NCI-H1436 (cell line): ENCODE measurements at regions not wholly inside any gene's neighbourhood (a gene's known extent, or its start where the extent isn't known, plus 50 kb on each side); places are given as distances from the start of the nearest gene placed in this dataset.

ENCODE experiments used
- DNase-seq: peaks from one replicate; lab custom pipeline; 2025; lab: John Stamatoyannopoulos, UW

GRCh38 chr3:162014284-162014683 lies 517.7 kb downstream of the OTOL1 start:
- DNase-seq, result no peak

- no peak for DNase-seq
Observed at GRCh38 chr3:162015856-162016255, 519.2 kb downstream of the OTOL1 start.

- DNase-seq, result no peak
Observed at GRCh38 chr3:162019817-162020216, 523.2 kb downstream of the OTOL1 start.

- no peak for DNase-seq
Observed at GRCh38 chr3:162021206-162021605, 524.6 kb downstream of the OTOL1 start.

GRCh38 chr3:162022911-162023310 lies 526.3 kb downstream of the OTOL1 start:
- no peak for DNase-seq

GRCh38 chr3:162029736-162030135 lies 533.1 kb downstream of the OTOL1 start:
- DNase-seq, result no peak

- DNase-seq, result no peak
Observed at GRCh38 chr3:162034368-162034767, 537.8 kb downstream of the OTOL1 start.

- no peak for DNase-seq
Observed at GRCh38 chr3:162041622-162042021, 545.0 kb downstream of the OTOL1 start.

- no peak for DNase-seq
Observed at GRCh38 chr3:162052636-162053035, 556.0 kb downstream of the OTOL1 start.

GRCh38 chr3:162072656-162073164 lies 576.1 kb downstream of the OTOL1 start:
- DNase-seq, result no peak

- DNase-seq, result no peak
Observed at GRCh38 chr3:162073422-162073975, 576.9 kb downstream of the OTOL1 start.

GRCh38 chr3:162077108-162077507 lies 580.5 kb downstream of the OTOL1 start:
- DNase-seq, result no peak

- DNase-seq, result no peak
Observed at GRCh38 chr3:162082516-162082915, 585.9 kb downstream of the OTOL1 start.

GRCh38 chr3:162087361-162087760 lies 590.8 kb downstream of the OTOL1 start:
- no peak for DNase-seq

GRCh38 chr3:162092751-162093150 lies 596.1 kb downstream of the OTOL1 start:
- no peak for DNase-seq

GRCh38 chr3:162094301-162094700 lies 597.7 kb downstream of the OTOL1 start:
- no peak for DNase-seq

- no peak for DNase-seq
Observed at GRCh38 chr3:162096874-162097273, 600.3 kb downstream of the OTOL1 start.

- DNase-seq, result no peak
Observed at GRCh38 chr3:162103808-162104207, 607.2 kb downstream of the OTOL1 start.

GRCh38 chr3:162111861-162112260 lies 615.3 kb downstream of the OTOL1 start:
- DNase-seq, result no peak

GRCh38 chr3:162112719-162113118 lies 616.1 kb downstream of the OTOL1 start:
- DNase-seq, result no peak

- no peak for DNase-seq
Observed at GRCh38 chr3:162117961-162118360, 621.4 kb downstream of the OTOL1 start.

GRCh38 chr3:162119651-162120050 lies 623.0 kb downstream of the OTOL1 start:
- no peak for DNase-seq

GRCh38 chr3:162122405-162122804 lies 625.8 kb downstream of the OTOL1 start:
- no peak for DNase-seq

- no peak for DNase-seq
Observed at GRCh38 chr3:162125790-162126189, 629.2 kb downstream of the OTOL1 start.
